ENCODE measurements at regions not wholly inside any gene's neighbourhood (a gene's known extent, or its start where the extent isn't known, plus 50 kb on each side); places are given as distances from the start of the nearest gene placed in this dataset.
A peak's percentile ranks its signal among the peaks of the same experiment; 100 is the strongest.
"Not testable (repeated sequence)": the region's sequence is repeated elsewhere in the genome, so short reads cannot be mapped to it uniquely, and the experiment has no call there.

DNA sequence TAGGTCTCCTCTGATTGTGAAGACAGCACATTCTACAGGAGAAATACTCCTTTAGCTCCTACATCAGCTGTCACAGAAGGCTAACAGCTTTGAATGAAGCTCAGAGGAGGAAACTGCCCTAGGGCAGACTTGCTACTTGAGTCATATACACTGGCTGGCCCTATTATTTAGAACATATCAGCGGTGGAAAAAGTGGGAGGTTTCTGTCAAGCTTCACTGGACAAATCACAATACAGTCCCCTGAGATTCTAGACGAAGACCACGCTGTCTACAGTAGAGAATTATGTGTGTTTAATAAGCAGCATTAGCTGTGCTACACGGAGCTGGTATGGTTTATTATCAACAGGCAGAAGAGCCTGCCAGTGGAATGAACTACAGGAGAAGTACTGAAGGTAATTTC lies 230.9 kb upstream of the FSIP2 start:
- DNase-seq (ENCODE audit: low spot score), result no peak

DNA sequence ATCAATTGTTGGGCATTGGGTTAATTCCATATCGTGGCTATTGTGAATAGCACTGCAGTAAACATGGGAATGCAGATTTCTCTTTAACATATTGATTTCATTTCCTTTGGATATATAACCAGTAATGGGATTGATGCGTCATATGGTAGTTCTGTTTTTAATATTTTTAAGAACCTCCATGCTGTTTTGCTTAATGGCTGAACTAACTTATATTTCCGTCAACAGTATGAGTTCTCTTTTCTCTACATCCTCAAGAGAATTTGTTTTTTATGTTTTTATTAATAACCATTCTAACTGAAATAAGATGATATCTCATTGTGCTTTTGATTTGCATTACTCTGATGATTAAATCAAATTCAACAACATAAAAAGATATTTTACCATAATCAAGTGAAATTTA lies 228.5 kb upstream of the FSIP2 start:
- no peak for DNase-seq (ENCODE audit: low spot score)

DNA sequence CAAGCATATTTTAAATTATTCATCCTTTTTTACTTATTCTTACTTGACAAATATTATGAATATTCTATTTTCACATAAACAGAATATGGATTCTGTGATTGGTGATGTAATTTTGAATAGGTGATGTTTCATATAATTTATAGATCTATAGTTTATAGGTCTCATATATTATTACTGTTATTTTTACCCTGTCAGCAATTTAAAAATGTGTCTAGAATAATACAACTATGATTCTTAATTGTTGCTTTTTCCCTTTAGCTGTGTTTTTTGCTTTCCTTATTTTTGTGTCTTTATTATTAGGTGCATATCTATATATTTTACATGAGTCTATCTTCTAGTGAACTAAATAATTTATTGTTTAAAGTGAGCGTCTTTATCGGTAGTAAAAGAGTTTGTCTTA lies 226.7 kb upstream of the FSIP2 start:
- no peak for DNase-seq (ENCODE audit: low spot score)

DNA sequence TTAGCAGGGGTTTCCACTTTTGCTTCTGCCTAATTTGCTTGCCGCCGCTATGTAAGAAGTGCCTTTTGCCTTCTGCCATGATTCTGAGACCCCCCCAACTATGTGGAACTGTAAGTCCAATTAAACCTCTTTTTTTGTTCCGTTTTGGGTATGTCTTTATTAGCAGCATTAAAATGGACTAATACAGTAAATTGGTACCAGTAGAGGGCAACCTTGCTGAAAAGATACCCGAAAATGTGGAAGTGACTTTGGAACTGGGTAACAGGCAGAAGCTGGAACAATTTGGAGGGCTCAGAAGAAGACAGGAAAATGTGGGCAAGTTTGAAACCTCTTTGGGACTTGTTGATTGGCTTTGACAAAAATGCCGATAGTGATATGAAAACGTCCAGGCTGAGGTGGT lies 216.1 kb upstream of the FSIP2 start:
- DNase-seq (ENCODE audit: low spot score), result no peak

DNA sequence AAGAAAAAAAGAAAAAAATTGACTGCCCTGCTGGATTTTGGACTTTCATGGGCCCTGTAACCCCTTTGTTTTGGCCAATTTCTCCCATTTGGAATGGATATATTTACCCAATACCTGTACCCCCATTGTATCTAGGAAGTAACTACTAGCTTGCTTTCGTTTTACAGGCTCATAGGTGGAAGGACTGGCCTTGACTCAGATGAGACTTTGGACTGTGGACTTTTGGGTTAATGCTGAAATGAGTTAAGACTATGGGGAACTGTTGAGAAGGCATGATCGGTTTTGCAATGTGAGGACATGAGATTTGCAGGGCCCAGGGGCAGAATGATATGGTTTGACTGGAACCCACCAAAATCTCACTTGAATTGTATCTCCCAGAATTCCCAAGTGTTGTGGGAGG lies 214.4 kb upstream of the FSIP2 start:
- DNase-seq (ENCODE audit: low spot score), result not testable (repeated sequence)

DNA sequence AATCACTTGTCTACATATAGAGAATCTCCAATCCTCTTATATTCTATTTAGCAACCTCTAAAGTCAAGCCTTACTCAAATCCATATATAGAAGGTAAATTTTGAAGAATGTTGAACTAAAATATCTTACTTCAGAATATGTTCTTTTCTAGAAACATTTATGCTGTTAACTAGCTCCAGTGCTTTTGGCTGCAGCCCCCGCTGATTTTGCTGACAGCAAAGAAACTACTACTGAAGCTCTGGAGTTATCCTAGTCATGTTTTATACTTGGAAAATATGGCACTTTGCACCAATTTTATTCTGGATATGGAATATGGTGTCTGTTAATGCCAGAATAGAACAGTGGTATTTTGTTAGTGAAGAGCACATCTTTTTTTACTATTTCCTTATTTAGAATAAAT lies 212.4 kb upstream of the FSIP2 start:
- no peak for DNase-seq (ENCODE audit: low spot score)

DNA sequence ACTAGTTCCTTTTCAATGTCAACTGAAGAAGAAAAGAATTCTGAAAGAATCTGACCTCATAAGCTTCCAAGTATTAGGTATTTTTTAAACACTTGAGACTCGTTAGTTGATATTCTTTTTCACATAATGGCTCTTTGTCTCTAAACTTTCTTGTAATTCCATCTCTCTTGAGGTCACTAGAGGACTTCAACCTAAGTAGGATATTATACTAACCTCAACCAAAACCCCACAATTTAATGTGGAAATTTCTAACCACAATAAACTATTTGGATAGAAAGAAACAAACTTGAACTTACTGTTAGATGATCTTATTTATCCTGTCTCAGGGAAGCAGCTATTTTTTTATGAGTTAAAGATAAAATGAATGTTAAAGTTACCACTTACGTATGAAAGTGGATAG lies 206.9 kb upstream of the FSIP2 start:
- no peak for DNase-seq (ENCODE audit: low spot score)

DNA sequence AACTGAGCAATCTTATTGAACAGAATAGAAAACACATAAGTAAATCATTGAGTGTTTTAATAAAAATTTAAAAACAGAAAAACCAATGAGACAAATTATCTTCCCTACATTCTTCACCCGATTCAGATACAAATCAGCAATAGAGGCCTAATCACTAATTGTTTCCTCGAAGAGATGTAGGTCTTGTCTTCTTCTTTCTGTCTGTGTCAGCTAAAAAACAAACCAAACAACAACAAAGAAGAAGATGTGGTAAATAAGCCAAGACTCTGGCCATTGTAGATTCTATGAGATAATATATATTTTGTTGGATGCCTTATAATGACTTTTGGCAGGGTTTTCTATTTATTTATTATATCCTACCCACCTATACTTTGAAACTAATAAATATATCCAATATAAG lies 200.9 kb upstream of the FSIP2 start:
- no peak for DNase-seq (ENCODE audit: low spot score)

DNA sequence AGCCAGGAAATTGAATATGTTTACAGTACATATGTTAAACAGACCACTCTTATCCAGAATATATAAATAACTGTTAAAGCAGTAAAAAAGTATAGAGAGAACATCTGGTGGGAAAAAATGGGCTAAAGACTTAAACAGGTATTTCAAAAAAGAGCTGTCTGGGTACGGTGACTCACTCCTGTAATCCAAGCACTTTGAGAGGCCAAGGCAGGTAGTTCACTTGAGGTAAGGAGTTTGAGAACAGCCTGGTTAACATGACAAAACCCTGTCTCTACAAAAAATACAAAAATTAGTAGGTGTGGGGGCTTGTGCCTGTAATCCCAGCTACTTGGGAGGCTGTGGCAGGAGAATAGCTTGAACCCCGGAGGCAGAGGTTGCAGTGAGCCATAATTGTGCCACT lies 171.4 kb upstream of the FSIP2 start:
- no peak for DNase-seq (ENCODE audit: low spot score)

DNA sequence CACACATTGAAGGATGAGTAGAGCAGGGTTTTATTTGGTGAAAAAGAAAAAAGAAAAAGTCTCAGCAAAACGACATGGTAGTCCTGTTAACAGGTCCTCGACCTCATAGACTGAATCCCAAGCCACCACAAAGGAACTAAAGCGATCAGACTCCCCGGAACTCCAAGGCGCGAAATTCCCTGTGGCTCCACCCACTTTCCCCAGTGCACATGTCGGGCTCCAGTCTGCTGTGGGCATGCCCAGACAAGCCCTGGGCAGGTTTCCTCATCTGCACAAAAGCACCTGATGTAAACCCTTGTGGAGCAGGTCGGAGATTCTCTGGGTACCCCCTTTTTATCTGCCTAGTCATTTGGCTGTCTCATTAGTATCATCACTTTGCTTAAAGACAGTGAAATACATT lies 170.7 kb upstream of the FSIP2 start:
- no peak for DNase-seq (ENCODE audit: low spot score)

DNA sequence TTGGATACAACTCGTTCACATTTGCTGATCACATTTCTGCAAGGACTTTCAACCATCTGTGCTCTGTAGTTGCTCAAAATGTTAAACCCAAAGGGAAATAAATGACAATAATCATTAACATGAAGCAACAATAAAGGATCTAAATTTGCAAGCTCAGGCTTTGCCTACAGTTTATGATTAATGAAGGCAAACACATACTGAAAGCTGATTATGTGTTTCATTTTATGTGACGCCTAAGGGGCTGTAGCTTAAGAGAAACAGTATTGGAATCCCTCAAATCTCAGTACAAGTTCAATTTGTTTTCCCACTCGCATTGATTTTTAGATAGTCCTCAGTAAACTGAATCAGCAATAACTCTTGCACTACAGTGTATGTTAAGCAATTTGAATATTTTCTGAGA lies 160.3 kb upstream of the FSIP2 start:
- no peak for DNase-seq (ENCODE audit: low spot score)

DNA sequence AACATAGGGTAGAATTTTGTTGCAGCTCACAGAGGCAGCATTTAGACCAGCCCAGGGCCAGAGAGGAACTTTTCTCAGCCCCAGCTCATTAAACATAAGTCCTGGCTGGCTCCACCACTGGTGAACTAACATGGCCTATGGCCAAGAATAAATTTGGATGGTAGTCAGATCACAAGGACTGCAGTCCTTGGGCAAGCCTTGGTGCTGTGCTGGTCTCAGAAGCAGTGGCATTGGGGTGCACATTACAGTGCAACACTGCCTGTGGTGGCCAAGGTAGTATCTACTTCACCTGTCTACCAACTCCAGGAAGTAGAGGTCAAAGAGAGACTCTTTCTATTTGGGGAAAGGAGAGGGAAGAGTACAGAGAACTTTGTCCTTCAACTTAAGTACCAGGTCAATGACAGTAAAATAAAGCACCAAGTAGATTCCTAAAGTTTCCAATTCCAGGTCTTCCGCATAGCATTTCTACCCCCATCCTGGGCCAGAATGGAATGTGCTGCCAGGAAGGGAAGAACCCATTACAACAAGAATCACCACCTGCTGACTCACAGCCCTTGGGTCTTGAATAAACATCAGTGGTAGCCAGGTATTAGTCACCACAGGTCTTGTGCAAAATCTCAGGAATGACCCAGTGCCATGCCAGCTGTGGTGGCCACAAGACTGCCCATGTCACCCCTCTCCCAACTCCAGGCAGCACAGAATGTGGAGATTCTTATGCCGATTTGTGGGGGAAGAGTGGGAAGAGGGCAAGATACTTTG lies 155.4 kb upstream of the FSIP2 start:
- DNase-seq (ENCODE audit: low spot score), result no peak

DNA sequence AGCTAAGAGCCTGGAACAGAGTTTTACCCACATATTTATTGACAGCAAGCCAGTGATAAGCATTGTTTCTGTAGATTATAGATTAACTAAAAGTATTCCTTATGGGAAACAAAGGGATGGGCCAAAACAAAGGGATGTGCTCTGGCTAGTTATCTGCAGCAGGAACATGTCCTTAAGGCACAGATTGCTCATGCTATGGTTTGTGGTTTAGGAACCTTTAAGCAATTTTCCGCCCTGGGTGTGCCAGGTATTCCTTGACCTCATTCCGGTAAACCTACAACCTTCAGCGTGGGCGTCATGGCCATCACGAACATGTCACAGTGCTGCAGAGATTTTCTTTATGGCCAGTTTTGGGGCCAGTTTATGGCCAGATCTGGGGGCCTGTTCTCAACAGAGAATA lies 153.4 kb upstream of the FSIP2 start:
- not testable (repeated sequence) for DNase-seq (ENCODE audit: low spot score)

DNA sequence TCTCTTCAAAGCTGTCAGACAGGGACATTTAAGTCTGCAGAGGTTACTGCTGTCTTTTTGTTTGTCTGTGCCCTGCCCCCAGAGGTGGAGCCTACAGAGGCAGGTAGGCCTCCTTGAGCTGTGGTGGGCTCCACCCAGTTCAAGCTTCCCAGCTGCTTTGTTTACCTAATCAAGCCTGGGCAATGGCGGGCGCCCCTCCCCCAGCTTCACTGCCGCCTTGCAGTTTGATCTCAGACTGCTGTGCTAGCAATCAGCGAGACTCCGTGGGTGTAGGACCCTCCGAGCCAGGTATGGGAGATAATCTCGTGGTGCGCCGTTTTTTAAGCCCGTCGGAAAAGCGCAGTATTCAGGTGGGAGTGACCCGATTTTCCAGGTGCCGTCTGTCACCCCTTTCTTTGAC lies 147.3 kb upstream of the FSIP2 start:
- not testable (repeated sequence) for DNase-seq (ENCODE audit: low spot score)

DNA sequence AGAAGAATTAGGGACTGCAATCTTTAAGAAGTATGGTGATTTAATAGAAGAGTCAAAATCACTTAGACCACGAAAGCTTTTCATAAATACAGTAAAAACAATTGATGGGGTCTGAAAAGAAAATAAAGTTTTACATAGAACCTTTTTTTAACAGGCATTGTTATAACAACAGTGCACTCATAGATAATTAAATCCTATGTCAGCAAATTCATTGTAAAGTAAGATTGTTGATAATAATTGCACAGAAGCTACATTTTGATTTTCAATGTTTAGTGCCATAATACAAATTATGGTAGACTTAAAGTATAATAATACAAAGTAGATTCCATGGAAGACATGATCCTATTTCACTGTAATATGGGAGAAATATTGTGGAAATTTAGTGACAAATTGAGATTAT lies 130.7 kb upstream of the FSIP2 start:
- DNase-seq (ENCODE audit: low spot score), result no peak

DNA sequence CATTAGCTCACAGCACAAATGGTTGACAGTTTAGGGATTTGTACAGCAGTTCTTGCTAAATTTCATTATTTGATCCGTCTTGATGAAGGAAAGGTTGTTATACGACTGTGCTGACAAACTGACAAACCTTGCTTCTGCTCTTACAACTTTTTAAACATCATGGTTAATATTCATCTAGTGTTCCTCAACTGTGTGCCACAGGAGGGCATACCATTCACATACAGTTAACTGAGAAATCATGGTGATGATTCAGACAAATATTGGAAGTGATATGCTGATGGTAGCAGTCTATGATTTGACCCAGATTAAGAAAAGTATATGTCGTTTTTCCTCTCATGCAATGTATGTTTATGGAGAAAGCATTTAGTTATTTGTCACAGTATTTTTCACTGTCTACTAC lies 129.8 kb upstream of the FSIP2 start:
- peak; percentile 42 for DNase-seq (ENCODE audit: low spot score)

DNA sequence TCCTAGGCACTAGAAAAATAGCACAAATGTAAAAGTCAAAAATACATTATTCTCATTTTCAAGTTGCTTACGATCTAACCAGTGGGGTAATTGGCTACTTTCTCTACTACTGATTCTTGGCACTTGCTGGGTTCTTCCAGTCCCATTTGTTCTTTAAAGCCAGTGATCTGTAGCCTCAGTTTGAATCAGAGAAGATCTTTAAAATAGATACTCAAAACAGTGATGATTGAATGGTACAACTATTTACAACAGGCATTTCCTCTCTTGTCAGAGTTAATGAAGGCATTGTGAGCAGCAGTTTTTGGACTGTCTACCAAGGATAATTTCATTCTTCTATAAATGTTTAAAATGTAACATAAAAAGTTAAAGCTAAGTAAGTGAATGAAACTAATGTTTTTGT lies 128.3 kb upstream of the FSIP2 start:
- DNase-seq (ENCODE audit: low spot score), result no peak

DNA sequence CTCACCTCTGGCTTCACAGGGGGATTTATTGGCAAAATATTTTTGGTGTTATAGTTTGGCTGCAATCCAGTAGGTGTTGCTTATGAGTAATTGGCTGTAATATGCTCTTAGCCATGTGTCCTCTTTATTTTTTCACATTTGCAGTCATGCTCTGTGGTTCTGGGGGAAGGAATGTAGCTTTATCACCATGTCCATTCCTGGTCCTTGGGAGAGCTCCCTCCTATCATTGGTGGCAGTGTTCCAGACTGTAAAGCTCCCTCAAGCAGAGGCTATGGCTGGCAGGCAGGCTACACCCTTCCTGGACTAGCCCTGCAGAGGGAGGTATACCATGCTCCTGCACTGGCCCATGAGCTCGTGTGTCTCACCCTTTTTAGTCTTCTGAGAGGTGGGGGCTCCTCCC lies 120.0 kb upstream of the FSIP2 start:
- no peak for DNase-seq (ENCODE audit: low spot score)

DNA sequence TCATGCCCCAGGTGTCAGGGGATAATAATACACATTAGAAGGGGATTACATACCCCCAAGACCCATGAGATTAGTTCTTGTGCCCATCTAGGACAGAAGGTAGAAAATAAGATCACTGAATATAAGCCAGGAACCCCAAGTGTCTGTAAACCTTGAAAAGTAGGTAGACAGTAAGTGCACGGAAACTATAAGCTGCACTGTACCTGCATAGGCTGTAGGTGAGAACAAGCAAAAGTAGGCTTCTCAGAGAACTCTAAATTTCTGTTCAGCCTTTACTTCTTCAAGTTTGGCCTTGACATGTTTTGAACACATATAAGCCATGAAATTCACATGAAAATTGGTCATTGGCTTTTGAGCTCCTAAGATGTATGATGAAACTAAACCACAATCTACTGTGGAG lies 113.0 kb upstream of the FSIP2 start:
- DNase-seq (ENCODE audit: low spot score), result no peak

DNA sequence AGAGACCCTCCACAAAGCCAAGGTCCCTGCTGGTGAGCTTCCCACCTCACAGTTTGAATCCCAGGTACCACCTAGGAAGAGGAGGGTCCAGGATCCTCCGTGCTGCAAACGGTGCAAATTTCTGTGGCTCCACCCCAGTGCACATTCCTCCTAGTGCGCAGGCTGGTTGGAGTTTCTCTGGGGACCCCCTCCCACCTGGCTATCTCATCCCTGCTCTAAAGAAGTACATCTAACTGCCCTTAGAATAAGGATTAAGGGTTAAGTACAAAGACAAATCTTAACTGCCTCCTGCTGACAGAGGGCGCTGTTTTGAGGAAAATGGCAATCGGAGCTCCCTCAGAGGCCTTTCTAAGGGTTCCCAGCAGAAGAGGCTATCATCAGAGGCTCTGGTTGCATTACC lies 109.6 kb upstream of the FSIP2 start:
- no peak for DNase-seq (ENCODE audit: low spot score)

DNA sequence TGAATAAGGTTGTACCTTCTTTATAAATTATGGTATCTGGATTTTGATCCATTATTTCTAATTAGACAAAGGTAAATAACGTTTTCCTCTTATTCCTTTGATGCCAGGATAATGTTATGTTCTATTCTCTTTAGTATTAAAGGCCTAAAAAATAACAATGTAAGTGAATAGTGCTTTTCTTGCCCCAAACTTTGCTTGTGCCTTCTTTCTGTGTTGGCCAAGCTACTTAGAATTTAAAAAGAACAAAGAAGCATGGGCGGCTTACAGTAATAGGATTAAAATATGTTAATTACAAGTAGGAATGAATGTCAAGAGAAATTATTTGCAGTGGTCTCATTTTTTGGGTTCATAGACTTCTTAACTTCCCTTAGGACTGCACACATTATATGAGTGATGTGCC lies 105.0 kb upstream of the FSIP2 start:
- DNase-seq (ENCODE audit: low spot score), result no peak

DNA sequence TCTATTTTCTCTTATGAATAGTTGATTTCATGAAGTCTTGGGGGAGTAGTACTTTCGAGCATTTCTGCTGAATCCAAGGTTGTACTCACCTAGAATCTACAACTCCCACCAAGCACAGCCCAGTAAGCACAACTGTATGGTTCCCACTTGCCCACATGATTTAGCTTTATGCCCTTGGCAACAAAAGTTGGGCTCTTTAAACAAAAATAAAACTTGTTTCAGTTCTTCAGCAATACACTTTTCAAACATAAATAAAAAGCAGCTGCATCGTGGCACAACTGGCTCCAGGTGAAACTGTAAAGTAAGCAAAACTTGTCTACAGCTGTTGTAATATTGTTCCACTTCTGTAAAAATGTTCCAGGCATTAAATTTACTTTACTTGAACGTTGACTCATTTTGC lies 99.8 kb upstream of the FSIP2 start:
- no peak for DNase-seq (ENCODE audit: low spot score)

DNA sequence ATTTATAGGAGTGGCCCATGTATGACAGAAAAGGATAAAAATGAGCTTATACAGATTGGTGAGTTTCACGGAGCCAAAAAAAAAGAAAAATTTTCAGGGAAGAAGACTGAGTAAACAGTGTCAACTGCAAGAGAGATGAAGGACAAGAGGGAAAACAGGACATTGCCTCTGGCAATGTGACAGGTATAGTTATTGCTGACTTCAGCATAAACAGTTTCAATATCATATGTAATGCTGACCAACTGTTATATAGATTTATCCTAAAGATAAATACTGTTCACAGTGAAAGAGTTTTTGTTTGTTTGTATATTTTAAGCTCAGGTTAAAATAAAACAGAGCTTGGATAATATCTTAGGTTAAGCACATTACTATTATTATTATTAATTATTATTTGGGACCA lies 98.0 kb upstream of the FSIP2 start:
- DNase-seq (ENCODE audit: low spot score), result no peak

DNA sequence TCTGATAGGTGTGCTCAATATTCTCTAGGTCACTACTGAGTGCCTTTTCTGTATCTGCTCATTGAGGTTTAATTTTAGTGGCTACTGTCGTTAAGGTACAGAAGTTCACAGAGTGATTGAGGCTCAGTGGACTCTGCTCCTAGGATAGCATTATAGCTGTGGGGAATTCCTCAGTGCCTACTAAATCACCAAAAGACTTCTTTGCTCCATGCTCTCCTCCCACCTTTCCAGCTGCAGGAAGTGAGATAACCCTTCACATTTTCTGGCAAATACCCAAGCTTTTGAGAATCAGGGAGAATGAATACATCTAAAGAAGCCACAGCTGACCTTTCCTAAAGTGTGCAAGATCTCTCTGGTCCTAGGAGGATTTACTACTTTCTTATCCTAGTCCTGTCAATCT lies 95.2 kb upstream of the FSIP2 start:
- DNase-seq (ENCODE audit: low spot score), result no peak

DNA sequence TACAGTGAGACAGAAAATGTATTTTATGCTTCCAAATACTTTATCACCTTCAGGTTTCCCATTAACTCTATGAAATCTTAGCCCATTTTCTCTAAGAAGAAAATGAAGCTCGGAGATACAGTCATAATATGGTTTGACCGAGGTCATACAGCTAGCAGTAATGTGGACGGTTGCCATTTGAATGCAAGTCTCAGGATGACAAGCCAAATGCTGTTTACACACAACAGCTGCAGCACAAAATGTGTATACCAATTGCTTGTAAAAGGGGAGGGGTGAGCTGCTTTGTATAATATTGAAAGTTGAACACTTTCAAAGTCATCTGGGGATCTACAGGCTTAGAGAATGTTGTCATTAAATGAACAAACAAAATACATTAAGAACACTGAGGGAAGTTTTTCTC lies 93.8 kb upstream of the FSIP2 start:
- no peak for DNase-seq (ENCODE audit: low spot score)

Data from Ammon's horn (tissue), 1 donor.